K562 (cell line): ENCODE measurements at regions not wholly inside any gene's neighbourhood (a gene's known extent, or its start where the extent isn't known, plus 50 kb on each side); places are given as distances from the start of the nearest gene placed in this dataset.

ENCODE experiments used
- ATAC-seq: fragments of 200-7000 bp; cut with Tn5 transposase; 3 replicates; pipeline ENCODE4 v1.9.1; 2020; ENCODE audit warnings: moderate library complexity
- BruUV-seq: library from RNA; stranded (reverse); fragments of 400-500 nt; replicated peaks from 2 replicates; lab custom pipeline; 2021; lab: Mats Ljungman, UMichigan
- CTCF ChIA-PET: fragments of 300-600 bp; formaldehyde crosslinking; extraction: SDS; loops from one replicate; lab custom pipeline; 2021; ENCODE audit warnings: low intra/inter-chr PET ratio; lab: Yijun Ruan, JAX
- POLR2A ChIA-PET: fragments of 300-600, 350-650 bp; sonication (Branson Sonifier 250); formaldehyde crosslinking; extraction: SDS; loops from one replicate; lab custom pipeline; 2021; ENCODE audit warnings: antibody characterized with exemption, inconsistent platforms; lab: Yijun Ruan, JAX
- DNase-seq, 4 experiments: peaks; one replicate each; pipeline versions ENCODE4 v3.0.0 to v3.0.0-alpha.2; 2011 to 2018; ENCODE audit warnings: low spot score in 3 of 4, mixed read lengths in 3 of 4; ENCODE audit errors: extremely low read depth in 1 of 4
- FAIRE-seq: peaks from 2 replicates; lab custom pipeline; 2011; peaks lifted over from hg19 to GRCh38; lab: Jason Lieb, UNC
- H2AFZ ChIP-seq: 2 replicates; pipeline ENCODE4 v1.6.0; 2011; ENCODE audit warnings: low read depth, low read length, control low read depth, inconsistent platforms
- H3K27ac ChIP-seq: fragments of 200-600 bp; 3 replicates; pipeline ENCODE4 v1.8.0; 2011; ENCODE audit warnings: low read depth, mild to moderate bottlenecking, control low read depth, inconsistent platforms, low read length, moderate library complexity, mixed read lengths; ENCODE audit errors: extremely low read depth
- H3K27me3 ChIP-seq, 2 experiments: fragments of 300-600 bp in 1 of 2; 2 replicates in 1 of 2; 3 replicates in 1 of 2; pipeline versions ENCODE4 v1.6.0 to v1.8.0; 2011; ENCODE audit warnings: inconsistent platforms in 2 of 2, low read length in 2 of 2, mild to moderate bottlenecking in 1 of 2, mixed read lengths in 1 of 2, moderate library complexity in 1 of 2; ENCODE audit not compliant: control insufficient read depth in 2 of 2, insufficient read depth in 2 of 2
- H3K36me3 ChIP-seq: fragments of 300-600 bp; 3 replicates; pipeline ENCODE4 v1.8.0; 2011; ENCODE audit warnings: mild to moderate bottlenecking, low read length, inconsistent platforms; ENCODE audit not compliant: control insufficient read depth, insufficient read depth
- H3K4me1 ChIP-seq, 2 experiments: fragments of 200-600 bp in 1 of 2; replicated peaks in 1 of 2; 2 replicates in 1 of 2; 3 replicates in 1 of 2; pipeline versions ENCODE4 v1.5.1 to v1.8.0; 2011; ENCODE audit warnings: inconsistent platforms in 2 of 2, low read length in 2 of 2, mild to moderate bottlenecking in 1 of 2, mixed read lengths in 1 of 2, moderate library complexity in 1 of 2; ENCODE audit not compliant: control insufficient read depth in 2 of 2, insufficient read depth in 2 of 2
- H3K4me2 ChIP-seq: 2 replicates; pipeline ENCODE4 v1.6.1; 2011; ENCODE audit warnings: low read length, control low read depth, inconsistent platforms, mixed read lengths; ENCODE audit not compliant: insufficient read depth
- H3K4me3 ChIP-seq: fragments of 200-600 bp; sonication (generic), shearing (Covaris generic); 2 replicates; pipeline ENCODE4 v1.5.1; 2016; ENCODE audit warnings: control low read depth, inconsistent platforms
- H3K79me2 ChIP-seq: fragments of 200-600 bp; 3 replicates; pipeline ENCODE4 v1.8.0; 2011; ENCODE audit warnings: low read length, inconsistent platforms; ENCODE audit not compliant: control insufficient read depth, insufficient read depth
- H3K9ac ChIP-seq, 2 experiments: 2 replicates each; pipeline versions ENCODE4 v1.6.0 to v1.6.1; 2011; ENCODE audit warnings: low read depth in 2 of 2, low read length in 2 of 2, control low read depth in 1 of 2, inconsistent platforms in 1 of 2, mild to moderate bottlenecking in 1 of 2, mixed read lengths in 1 of 2; ENCODE audit not compliant: insufficient read depth in 1 of 2
- H3K9me1 ChIP-seq: one replicate; pipeline ENCODE4 v1.6.0; 2011; ENCODE audit warnings: inconsistent platforms, mild to moderate bottlenecking, low read length, moderate library complexity; ENCODE audit not compliant: control insufficient read depth, insufficient read depth
- H3K9me3 ChIP-seq: replicated peaks from 2 replicates; pipeline ENCODE4 v1.5.1; 2011; ENCODE audit warnings: low read depth, low read length, inconsistent platforms; ENCODE audit not compliant: control insufficient read depth, insufficient read depth
- H4K20me1 ChIP-seq: replicated peaks from 2 replicates; pipeline ENCODE4 v1.6.1; 2011; ENCODE audit warnings: low read length, inconsistent platforms, mixed read lengths; ENCODE audit not compliant: control insufficient read depth, insufficient read depth
- EWSR1 ChIP-seq: fragments of 450-650 bp; IDR thresholded peaks from 2 replicates; pipeline ENCODE4 v1.6.1; 2018; ENCODE audit warnings: borderline replicate concordance, mild to moderate bottlenecking, low read depth, moderate library complexity; ENCODE audit not compliant: partially characterized antibody
- PHF21A ChIP-seq: fragments of 450-650 bp; IDR thresholded peaks from 2 replicates; pipeline ENCODE4 v1.6.1; 2017; ENCODE audit warnings: low read depth, borderline replicate concordance
- POLR3A ChIP-seq: IDR thresholded peaks from 2 replicates; pipeline ENCODE4 v1.6.1; 2011; ENCODE audit warnings: borderline replicate concordance, mild to moderate bottlenecking, moderate library complexity; ENCODE audit not compliant: insufficient read length, insufficient read depth; ENCODE audit errors: extremely low read depth
- ZKSCAN1 ChIP-seq: fragments of 150-350 bp; IDR thresholded peaks from 2 replicates; pipeline ENCODE4 v1.6.1; 2016; ENCODE audit warnings: low read depth, low read length
- WGBS: fragments of 100-300 bp; shearing (Covaris generic); methylation state at CpG from one replicate; pipeline ENCODE4 v1.1.6; 2016; ENCODE audit warnings: low coverage, mixed read lengths; ENCODE audit not compliant: insufficient coverage; ENCODE audit errors: missing lambda C conversion rate; 5-methylcytosine and 5-hydroxymethylcytosine counted together
- in situ Hi-C: fragments of 300-500 bp; cut with MboI; formaldehyde crosslinking; loops from 4 replicates; pipeline ENCODE4 v1.15.0; 2018; ENCODE audit warnings: inconsistent platforms, mixed read lengths
- intact Hi-C: fragments of 100-400 bp; cut with micrococcal nuclease; formaldehyde crosslinking; loops from 2 replicates; pipeline ENCODE4 v1.14.2; 2022

GRCh38 chr2:45259138-45259537, 249.9 kb upstream of the SIX2 start:
- no TSS peak for BruUV-seq
- Histone ChIP-seq H3K27me3 (peaks cover 31 to 77% of the 10 kb centered on the region in 2 experiments; a peak in 4 of 5 replicates), H3K9me1 (no peaks in the 10 kb centered on the region), H3K79me2 (no peaks in the 10 kb centered on the region), H3K4me3 (no peak overlapping the region), H4K20me1 (0 out of 2 replicates have a peak, but pooled peaks cover 5% of the 10 kb centered on the region), H3K9ac (no peak overlapping the region), H3K36me3 (no peaks in the 10 kb centered on the region), H3K4me1 (no peaks in the 10 kb centered on the region), H3K27ac (no peak overlapping the region), H3K9me3 (no peaks in the 10 kb centered on the region), H2AFZ (no peak overlapping the region), H3K4me2 (no peak overlapping the region)
- intact Hi-C loops = no loop called here
- ATAC-seq (no peak), DNase-seq (no peak), FAIRE-seq (no peak)
- in situ Hi-C loops = no loop called here
- 1% methylated on average over 8 of the region's 8 CpGs for WGBS
- ChIA-PET POLR2A (no interaction called here), CTCF (no interaction called here)
- TF ChIP-seq EWSR1 (no peak), ZKSCAN1 (no peak)

GRCh38 chr2:45258311-45258710, 249.1 kb upstream of the SIX2 start:
- H2AFZ ChIP-seq = no peak overlapping the region
- 0 out of 2 replicates have a peak, but pooled peaks cover 5% of the 10 kb centered on the region for H4K20me1 ChIP-seq
- 2% methylated on average over 7 of the region's 7 CpGs for WGBS
- TF ChIP-seq POLR3A = no peak
- no peak for TF ChIP-seq PHF21A
- CTCF ChIA-PET = no interaction called here
- no peaks in the 10 kb centered on the region for H3K4me1 ChIP-seq
- H3K27ac ChIP-seq = no peak overlapping the region
- H3K9me1 ChIP-seq = no peaks in the 10 kb centered on the region
- no TSS peak for BruUV-seq
- DNase-seq (no peak), ATAC-seq (no peak), FAIRE-seq (no peak)
- peaks cover 29 to 73% of the 10 kb centered on the region in 2 experiments for H3K27me3 ChIP-seq
- POLR2A ChIA-PET = no interaction called here
- no peaks in the 10 kb centered on the region for H3K9me3 ChIP-seq
- no peaks in the 10 kb centered on the region for H3K36me3 ChIP-seq
- intact Hi-C loops = no loop called here
- H3K4me2 ChIP-seq = no peak overlapping the region
- no peaks in the 10 kb centered on the region for H3K79me2 ChIP-seq
- in situ Hi-C loops = no loop called here
- no peak overlapping the region for H3K4me3 ChIP-seq
- H3K9ac ChIP-seq = no peak overlapping the region
